ENCODE measurements at regions not wholly inside any gene's neighbourhood (a gene's known extent, or its start where the extent isn't known, plus 50 kb on each side); places are given as distances from the start of the nearest gene placed in this dataset.
A peak's percentile ranks its signal among the peaks of the same experiment; 100 is the strongest.

DNA sequence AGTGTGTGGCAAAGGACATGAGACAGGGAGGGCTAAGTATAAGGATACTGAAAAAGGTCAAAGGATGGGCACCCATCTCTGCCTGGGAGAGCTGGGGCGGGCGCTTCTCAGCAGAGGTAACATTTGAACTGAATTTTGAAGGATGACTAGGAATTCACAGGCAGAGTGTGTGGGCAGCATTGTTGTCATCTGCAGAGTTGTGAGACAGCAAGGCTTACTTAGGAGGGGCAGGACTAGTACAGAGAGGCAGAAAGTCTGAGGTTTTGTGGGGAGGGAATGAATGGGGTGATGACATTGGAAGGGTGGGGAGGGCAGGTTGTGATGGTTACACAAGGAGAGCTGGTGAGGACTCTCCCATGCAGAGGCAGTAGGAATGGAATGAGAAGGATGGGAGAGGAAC lies 84.1 kb upstream of the PRR23C start:
- no peaks in the 10 kb centered on the region for H3K4me1 ChIP-seq (ENCODE audit: control insufficient read depth, extremely low read depth, insufficient read depth, low read length)
- DNase-seq (ENCODE audit: low read depth in 2 of 2), result peak in 1 of 2 donors; percentile 9
- no peaks in the 10 kb centered on the region for H3K36me3 ChIP-seq (ENCODE audit: control insufficient read depth, insufficient read depth, low read length)
- H3K9ac ChIP-seq (ENCODE audit: insufficient read depth, low read length), result no peak overlapping the region
- H4K20me1 ChIP-seq (ENCODE audit: control insufficient read depth, extremely low read depth, insufficient read depth, low read length), result no peaks in the 10 kb centered on the region
- no peaks in the 10 kb centered on the region for H3K79me2 ChIP-seq (ENCODE audit: control insufficient read depth, insufficient read depth, low read length)
- H3K4me2 ChIP-seq (ENCODE audit: extremely low read depth, insufficient read depth, low read length), result no peak overlapping the region
- H3K27me3 ChIP-seq (ENCODE audit: control insufficient read depth, insufficient read depth, low read length), result peaks cover 2% of the 10 kb centered on the region
- H3K27ac ChIP-seq (ENCODE audit: insufficient read depth, low read length), result no peak overlapping the region
- TF ChIP-seq EZH2 (IDR thresholded peaks at IDR 0.05; ENCODE audit: low read length, missing control alignments), result no peak
- no peak for TF ChIP-seq CTCF (conservative IDR thresholded peaks at IDR 0.05 in 1 of 2, IDR thresholded peaks at IDR 0.05 in 1 of 2; ENCODE audit: low read depth in 1 of 2, low read length in 2 of 2)
- H2AFZ ChIP-seq (ENCODE audit: low read length), result no peak overlapping the region
- H3K9me3 ChIP-seq (ENCODE audit: control insufficient read depth, insufficient read depth, low read depth, low read length), result no peaks in the 10 kb centered on the region
- no peak overlapping the region for H3K4me3 ChIP-seq (replicated peaks in 1 of 4; ENCODE audit: control extremely low read depth in 1 of 4, insufficient read depth in 1 of 4, low read depth in 3 of 4, low read length in 4 of 4)

DNA sequence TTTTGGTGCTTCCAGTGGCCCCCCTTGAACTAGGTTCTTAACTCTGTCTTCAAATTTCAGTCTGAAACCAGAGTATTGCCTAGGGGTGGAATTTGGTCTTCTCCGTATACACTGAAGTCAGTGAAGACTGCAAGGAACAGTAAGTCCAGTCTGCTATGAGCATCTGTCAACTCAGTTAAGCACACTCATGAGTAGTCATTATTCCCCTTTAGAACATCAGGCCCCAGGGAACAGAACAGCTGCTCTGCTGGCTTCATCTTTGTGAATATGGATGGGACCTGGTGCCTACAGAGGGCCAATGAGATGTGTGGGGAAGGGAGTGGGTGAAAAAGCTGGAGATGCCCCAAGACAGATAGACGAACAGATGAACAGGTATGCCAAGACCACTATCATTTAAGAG lies 85.2 kb upstream of the PRR23C start:
- Histone ChIP-seq H3K4me1 (ENCODE audit: control insufficient read depth, extremely low read depth, insufficient read depth, low read length) (no peaks in the 10 kb centered on the region), H3K4me3 (replicated peaks in 1 of 4; ENCODE audit: control extremely low read depth in 1 of 4, insufficient read depth in 1 of 4, low read depth in 3 of 4, low read length in 4 of 4) (no peak overlapping the region), H3K36me3 (ENCODE audit: control insufficient read depth, insufficient read depth, low read length) (no peaks in the 10 kb centered on the region), H3K79me2 (ENCODE audit: control insufficient read depth, insufficient read depth, low read length) (no peaks in the 10 kb centered on the region), H4K20me1 (ENCODE audit: control insufficient read depth, extremely low read depth, insufficient read depth, low read length) (no peaks in the 10 kb centered on the region), H2AFZ (ENCODE audit: low read length) (no peak overlapping the region), H3K9me3 (ENCODE audit: control insufficient read depth, insufficient read depth, low read depth, low read length) (no peaks in the 10 kb centered on the region), H3K4me2 (ENCODE audit: extremely low read depth, insufficient read depth, low read length) (no peak overlapping the region), H3K9ac (ENCODE audit: insufficient read depth, low read length) (no peak overlapping the region), H3K27ac (ENCODE audit: insufficient read depth, low read length) (no peak overlapping the region), H3K27me3 (ENCODE audit: control insufficient read depth, insufficient read depth, low read length) (peaks cover 2% of the 10 kb centered on the region)
- no peak for DNase-seq (ENCODE audit: low read depth in 2 of 2)
- no peak for TF ChIP-seq CTCF (conservative IDR thresholded peaks at IDR 0.05 in 1 of 2, IDR thresholded peaks at IDR 0.05 in 1 of 2; ENCODE audit: low read depth in 1 of 2, low read length in 2 of 2)

DNA sequence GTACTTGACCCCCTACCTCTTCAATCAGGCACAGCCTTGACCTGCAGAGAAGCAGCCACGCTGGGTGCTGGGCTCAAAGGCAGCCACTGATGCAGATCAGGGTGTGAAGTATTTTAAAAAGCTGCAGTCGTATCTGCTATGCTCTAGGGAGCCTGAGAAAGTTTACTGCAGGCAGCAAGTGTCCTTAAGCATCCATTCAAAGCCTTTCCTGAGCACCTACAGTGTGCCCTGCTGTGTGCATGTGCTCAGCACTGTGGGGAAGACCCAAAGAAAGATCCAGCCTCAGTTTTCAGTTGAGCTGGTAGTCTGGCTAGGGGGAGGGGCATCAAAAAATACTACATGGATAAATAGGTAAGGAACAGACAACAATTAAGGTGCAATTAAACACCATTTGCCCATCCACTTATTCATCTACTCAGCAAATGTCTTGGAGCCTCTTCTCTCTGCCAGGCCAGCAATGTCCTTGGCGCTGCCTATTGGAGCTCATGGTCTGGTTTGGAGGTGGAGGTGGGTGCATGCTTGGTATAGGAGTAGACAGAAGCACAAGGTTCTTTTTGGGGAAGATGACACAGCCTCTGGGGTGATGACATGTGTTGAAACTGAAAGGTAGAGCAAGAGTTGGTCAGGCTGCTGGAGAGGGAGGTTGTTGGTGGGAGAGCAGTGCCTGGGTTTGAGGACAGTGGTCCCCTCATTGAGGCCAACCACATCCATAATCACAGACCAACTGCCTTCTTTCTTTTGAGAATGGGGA lies 85.9 kb upstream of the PRR23C start:
- no peaks in the 10 kb centered on the region for H3K9me3 ChIP-seq (ENCODE audit: control insufficient read depth, insufficient read depth, low read depth, low read length)
- no peaks in the 10 kb centered on the region for H3K79me2 ChIP-seq (ENCODE audit: control insufficient read depth, insufficient read depth, low read length)
- no peak overlapping the region for H2AFZ ChIP-seq (ENCODE audit: low read length)
- H3K4me2 ChIP-seq (ENCODE audit: extremely low read depth, insufficient read depth, low read length), result no peak overlapping the region
- H3K27ac ChIP-seq (ENCODE audit: insufficient read depth, low read length), result no peak overlapping the region
- no peaks in the 10 kb centered on the region for H3K36me3 ChIP-seq (ENCODE audit: control insufficient read depth, insufficient read depth, low read length)
- no peak for DNase-seq (ENCODE audit: low read depth in 2 of 2)
- H3K27me3 ChIP-seq (ENCODE audit: control insufficient read depth, insufficient read depth, low read length), result peaks cover 2% of the 10 kb centered on the region
- H3K4me3 ChIP-seq (replicated peaks in 1 of 4; ENCODE audit: control extremely low read depth in 1 of 4, insufficient read depth in 1 of 4, low read depth in 3 of 4, low read length in 4 of 4), result no peak overlapping the region
- TF ChIP-seq CTCF (conservative IDR thresholded peaks at IDR 0.05 in 1 of 2, IDR thresholded peaks at IDR 0.05 in 1 of 2; ENCODE audit: low read depth in 1 of 2, low read length in 2 of 2), result no peak
- TF ChIP-seq EZH2 (IDR thresholded peaks at IDR 0.05; ENCODE audit: low read length, missing control alignments), result no peak
- no peaks in the 10 kb centered on the region for H4K20me1 ChIP-seq (ENCODE audit: control insufficient read depth, extremely low read depth, insufficient read depth, low read length)
- H3K9ac ChIP-seq (ENCODE audit: insufficient read depth, low read length), result no peak overlapping the region
- no peaks in the 10 kb centered on the region for H3K4me1 ChIP-seq (ENCODE audit: control insufficient read depth, extremely low read depth, insufficient read depth, low read length)

All from fibroblast of lung (primary cell).